ENCODE measurements at regions not wholly inside any gene's neighbourhood (a gene's known extent, or its start where the extent isn't known, plus 50 kb on each side); places are given as distances from the start of the nearest gene placed in this dataset.

GRCh38 chr5:105773241-105773640, 1897.5 kb downstream of the EFNA5 start:
- Histone ChIP-seq H3K27ac (ENCODE audit: low read depth, low read length) (no peak overlapping the region), H2AFZ (ENCODE audit: low read depth, low read length, poor library complexity, severe bottlenecking) (no peak overlapping the region), H3K4me2 (ENCODE audit: low read length) (no peak overlapping the region), H4K20me1 (ENCODE audit: insufficient read depth) (no peaks in the 10 kb centered on the region), H3K79me2 (ENCODE audit: insufficient read depth, low read length) (no peaks in the 10 kb centered on the region), H3K4me1 (ENCODE audit: control insufficient read depth in 1 of 2, insufficient read depth in 2 of 2, low read length in 2 of 2) (no peaks in the 10 kb centered on the region), H3K9me3 (ENCODE audit: control insufficient read depth in 1 of 2, insufficient read depth in 1 of 2, low read depth in 1 of 2, low read length in 2 of 2) (no peaks in the 10 kb centered on the region), H3K4me3 (replicated peaks in 1 of 2; ENCODE audit: low read depth in 1 of 2, low read length in 2 of 2) (no peak overlapping the region), H3K27me3 (ENCODE audit: insufficient read depth, low read length) (no peaks in the 10 kb centered on the region), H3K9ac (ENCODE audit: low read length) (no peak overlapping the region), H3K36me3 (ENCODE audit: control insufficient read depth in 1 of 2, insufficient read depth in 2 of 2, low read length in 2 of 2) (no peaks in the 10 kb centered on the region), H3K9me2 (ENCODE audit: insufficient read depth) (no peaks in the 10 kb centered on the region)
- ChIA-PET CTCF (no interaction called here), RAD21 (ENCODE audit: low non-redundant PET in 1 of 2, low total read pairs in 2 of 2, uncharacterized antibody in 2 of 2, unreplicated experiment in 2 of 2) (no interaction called here), POLR2A (no interaction called here)
- no peak for DNase-seq (ENCODE audit: low read depth, low spot score)
- intact Hi-C loops (cut with micrococcal nuclease): no loop called here
- no peak for ATAC-seq
- TF ChIP-seq SRF (IDR thresholded peaks at IDR 0.05; ENCODE audit: low read depth) (no peak), POLR2AphosphoS5 (IDR thresholded peaks at IDR 0.05; ENCODE audit: low read depth, low read length) (no peak), RAD21 (IDR thresholded peaks at IDR 0.05; ENCODE audit: low read depth) (no peak), ZNF274 (IDR thresholded peaks at IDR 0.05; ENCODE audit: low read depth, low read length) (no peak), EGR1 (IDR thresholded peaks at IDR 0.05; ENCODE audit: low read depth) (no peak)
- BruUV-seq (replicated peaks): no TSS peak

- Histone ChIP-seq H3K79me2 (ENCODE audit: insufficient read depth, low read length) (no peaks in the 10 kb centered on the region), H3K4me1 (ENCODE audit: control insufficient read depth in 1 of 2, insufficient read depth in 2 of 2, low read length in 2 of 2) (no peaks in the 10 kb centered on the region), H3K9me2 (ENCODE audit: insufficient read depth) (no peaks in the 10 kb centered on the region), H3K27me3 (ENCODE audit: insufficient read depth, low read length) (no peaks in the 10 kb centered on the region), H4K20me1 (ENCODE audit: insufficient read depth) (no peaks in the 10 kb centered on the region), H3K27ac (ENCODE audit: low read depth, low read length) (no peak overlapping the region), H3K9ac (ENCODE audit: low read length) (no peak overlapping the region), H3K4me3 (replicated peaks in 1 of 2; ENCODE audit: low read depth in 1 of 2, low read length in 2 of 2) (no peak overlapping the region), H3K4me2 (ENCODE audit: low read length) (no peak overlapping the region), H2AFZ (ENCODE audit: low read depth, low read length, poor library complexity, severe bottlenecking) (no peak overlapping the region), H3K9me3 (ENCODE audit: control insufficient read depth in 1 of 2, insufficient read depth in 1 of 2, low read depth in 1 of 2, low read length in 2 of 2) (no peaks in the 10 kb centered on the region; a peak in 1 of 4 replicates), H3K36me3 (ENCODE audit: control insufficient read depth in 1 of 2, insufficient read depth in 2 of 2, low read length in 2 of 2) (no peaks in the 10 kb centered on the region)
- TF ChIP-seq EZH2phosphoT487 (IDR thresholded peaks at IDR 0.05; ENCODE audit: borderline replicate concordance) (no peak), EGR1 (IDR thresholded peaks at IDR 0.05; ENCODE audit: low read depth) (no peak), SIN3A (IDR thresholded peaks at IDR 0.05; ENCODE audit: low read depth) (no peak), ELF1 (IDR thresholded peaks at IDR 0.05; ENCODE audit: borderline replicate concordance, low read depth) (no peak), CEBPB (IDR thresholded peaks at IDR 0.05; ENCODE audit: low read depth) (no peak), YY1 (IDR thresholded peaks at IDR 0.05; ENCODE audit: extremely low read depth, insufficient replicate concordance, low read depth, low read length) (no peak)
- intact Hi-C loops (cut with micrococcal nuclease): no loop called here
- ATAC-seq: no peak
- ChIA-PET RAD21 (ENCODE audit: low non-redundant PET in 1 of 2, low total read pairs in 2 of 2, uncharacterized antibody in 2 of 2, unreplicated experiment in 2 of 2) (no interaction called here), CTCF (no interaction called here), POLR2A (no interaction called here)
- DNase-seq (ENCODE audit: low read depth, low spot score): no peak
- BruUV-seq (replicated peaks): no TSS peak
These were observed 1903.5 kb downstream of the EFNA5 start for GRCh38 chr5:105767267-105767666.

Data from HCT116 (cell line).